AML-193 (cell line): ENCODE measurements at regions not wholly inside any gene's neighbourhood (a gene's known extent, or its start where the extent isn't known, plus 50 kb on each side); places are given as distances from the start of the nearest gene placed in this dataset.
A peak's percentile ranks its signal among the peaks of the same experiment; 100 is the strongest.

Experiments
- DNase-seq, 2 experiments: peaks; one replicate each; lab custom pipeline; 2025; lab: John Stamatoyannopoulos, UW

- DNase-seq = no peak
Observed at GRCh38 chr5:56588131-56588487, 227.2 kb upstream of the MAP3K1 start.

- DNase-seq = no peak
Observed at GRCh38 chr5:56587381-56588130, 227.8 kb upstream of the MAP3K1 start.

- DNase-seq = no peak
Observed at GRCh38 chr5:56585999-56586691, 229.2 kb upstream of the MAP3K1 start.

GRCh38 chr5:56585461-56585860 is 229.9 kb upstream of the MAP3K1 start:
- DNase-seq = peak in 1 of 2 experiments; percentile 10

GRCh38 chr5:56581426-56581825 is 233.9 kb upstream of the MAP3K1 start:
- DNase-seq = no peak

- DNase-seq = no peak
Observed at GRCh38 chr5:56580864-56581263, 234.5 kb upstream of the MAP3K1 start.

- no peak for DNase-seq
Observed at GRCh38 chr5:56575821-56576220, 239.5 kb upstream of the MAP3K1 start.

- no peak for DNase-seq
Observed at GRCh38 chr5:56574778-56575177, 240.6 kb upstream of the MAP3K1 start.

GRCh38 chr5:56569566-56569965 is 245.8 kb upstream of the MAP3K1 start:
- peak; percentile 6 to 11 for DNase-seq

- no peak for DNase-seq
Observed at GRCh38 chr5:56569076-56569475, 246.3 kb upstream of the MAP3K1 start.

- no peak for DNase-seq
Observed at GRCh38 chr5:56567278-56567677, 248.1 kb upstream of the MAP3K1 start.

GRCh38 chr5:56566374-56567249 is 248.7 kb upstream of the MAP3K1 start:
- DNase-seq = no peak

- no peak for DNase-seq
Observed at GRCh38 chr5:56565644-56566043, 249.7 kb upstream of the MAP3K1 start.

GRCh38 chr5:56565283-56565615 is 250.1 kb upstream of the MAP3K1 start:
- no peak for DNase-seq

GRCh38 chr5:56564541-56565282 is 250.6 kb upstream of the MAP3K1 start:
- no peak for DNase-seq

- DNase-seq = no peak
Observed at GRCh38 chr5:56561455-56561854, 253.9 kb upstream of the MAP3K1 start.

- DNase-seq = no peak
Observed at GRCh38 chr5:56558131-56558745, 257.1 kb upstream of the MAP3K1 start.

- no peak for DNase-seq
Observed at GRCh38 chr5:56557198-56557597, 258.2 kb upstream of the MAP3K1 start.

GRCh38 chr5:56552612-56553268 is 262.6 kb upstream of the MAP3K1 start:
- no peak for DNase-seq

- DNase-seq = peak in 1 of 2 experiments; percentile 3
Observed at GRCh38 chr5:56550227-56550626, 265.1 kb upstream of the MAP3K1 start.
